ENCODE measurements at regions not wholly inside any gene's neighbourhood (a gene's known extent, or its start where the extent isn't known, plus 50 kb on each side); places are given as distances from the start of the nearest gene placed in this dataset.
"Not testable (repeated sequence)": the region's sequence is repeated elsewhere in the genome, so short reads cannot be mapped to it uniquely, and the experiment has no call there.

GRCh38 chr4:187910741-187911140, 84.8 kb upstream of the ZFP42 start:
- DNase-seq (ENCODE audit: low read depth), result no peak

- DNase-seq (ENCODE audit: low read depth), result not testable (repeated sequence)
These were observed 80.2 kb upstream of the ZFP42 start for GRCh38 chr4:187915406-187915805.

GRCh38 chr4:187919966-187920365, 75.6 kb upstream of the ZFP42 start:
- DNase-seq (ENCODE audit: low read depth), result no peak

- DNase-seq (ENCODE audit: low read depth), result no peak
These were observed 73.5 kb upstream of the ZFP42 start for GRCh38 chr4:187921946-187922623.

DNA sequence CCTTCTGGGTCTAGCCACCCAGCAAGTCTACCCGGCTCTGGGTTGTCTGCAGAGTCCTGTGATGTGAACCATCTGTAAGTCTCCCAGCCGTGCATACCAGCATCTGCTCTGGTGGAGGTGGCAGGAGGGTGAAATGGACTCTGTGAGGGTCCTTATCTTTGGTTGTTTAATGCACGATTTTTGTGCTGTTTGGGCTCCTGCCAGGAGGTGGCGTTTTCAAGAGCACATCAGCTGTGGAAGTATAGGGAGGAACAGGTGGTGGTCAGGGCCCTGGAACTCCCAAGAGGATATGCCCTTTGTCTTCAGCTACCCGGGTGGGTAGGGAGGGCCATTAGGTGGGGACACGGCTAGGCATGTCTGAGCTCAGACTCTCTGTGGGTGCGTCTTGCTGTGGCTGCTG, 66.5 kb upstream of the ZFP42 start:
- no peak for DNase-seq (ENCODE audit: low read depth)

DNA sequence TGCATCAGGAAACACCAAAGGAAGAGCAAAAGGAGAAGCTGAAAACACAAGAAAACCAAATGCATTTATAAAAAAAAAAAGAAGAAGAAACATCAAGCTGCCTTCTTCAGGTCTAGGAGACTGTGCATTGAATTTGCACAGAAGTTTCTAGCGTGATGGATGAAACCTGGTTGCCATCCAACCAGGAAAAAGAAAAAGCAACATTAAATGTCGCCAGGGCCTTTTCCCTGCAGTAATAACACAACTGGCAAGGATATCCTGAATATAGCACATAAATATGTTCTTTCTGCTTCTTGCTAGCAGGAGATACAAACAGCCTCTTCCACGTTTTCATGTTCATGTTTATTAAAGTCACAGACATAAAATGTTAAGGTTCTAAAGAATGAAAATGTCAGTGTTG, 60.8 kb upstream of the ZFP42 start:
- DNase-seq (ENCODE audit: low read depth), result no peak

DNA sequence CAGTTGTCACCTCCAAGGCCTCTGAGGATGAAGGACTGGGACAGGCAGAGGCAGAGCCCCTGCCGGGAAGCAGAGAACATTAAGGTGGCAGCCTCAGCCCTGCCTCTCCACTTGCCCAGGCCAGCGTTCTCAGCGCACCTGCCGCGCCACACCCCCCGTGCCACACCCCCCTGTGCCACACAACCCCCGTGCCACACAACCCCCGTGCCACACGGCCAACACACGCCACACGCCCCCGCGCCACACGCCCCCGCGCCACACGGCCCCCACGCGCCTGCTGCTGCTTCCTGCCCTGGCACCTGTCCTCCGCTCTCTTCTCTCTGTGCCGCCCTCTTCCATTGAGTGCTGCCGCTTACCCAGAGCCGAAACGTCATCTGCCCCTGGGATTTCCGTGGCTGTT, 58.0 kb upstream of the ZFP42 start:
- DNase-seq (ENCODE audit: low read depth), result no peak

DNA sequence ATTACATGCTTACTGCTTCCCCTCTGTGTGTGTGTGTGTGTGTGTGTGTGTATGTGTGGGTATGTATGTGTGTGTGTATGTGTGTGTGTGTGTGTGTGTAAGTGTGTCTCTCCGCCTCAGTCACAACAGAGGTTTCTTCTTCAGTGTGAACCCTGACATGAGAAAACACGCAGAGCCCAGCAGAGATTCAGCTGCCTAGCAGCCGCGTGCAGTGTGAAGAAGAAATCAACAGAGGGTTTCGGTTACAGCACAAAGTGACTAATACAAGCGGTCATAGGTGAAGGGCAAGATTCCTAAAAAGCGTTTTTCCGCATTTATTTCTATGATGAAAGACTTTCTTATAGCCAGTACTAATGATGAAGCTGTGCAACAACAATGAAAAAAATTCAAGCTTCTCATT, 55.3 kb upstream of the ZFP42 start:
- DNase-seq (ENCODE audit: low read depth), result no peak

- no peak for DNase-seq (ENCODE audit: low read depth)
These were observed 52.6 kb upstream of the ZFP42 start for GRCh38 chr4:187942968-187943367.

- no peak for DNase-seq (ENCODE audit: low read depth)
These were observed 51.4 kb upstream of the ZFP42 start for GRCh38 chr4:187944179-187944578.

All from CMK (cell line).